ENCODE measurements at regions not wholly inside any gene's neighbourhood (a gene's known extent, or its start where the extent isn't known, plus 50 kb on each side); places are given as distances from the start of the nearest gene placed in this dataset.

GRCh38 chr21:14718951-14719350, 172.8 kb upstream of the SAMSN1 start:
- no peak for TF ChIP-seq TAF1 (IDR thresholded peaks at IDR 0.05; ENCODE audit: borderline replicate concordance, insufficient read depth, low read length)
- no peak for TF ChIP-seq POLR2AphosphoS5 (IDR thresholded peaks at IDR 0.05; ENCODE audit: low read depth, low read length)

All from PFSK-1 (cell line).